HCT116 (cell line): ENCODE measurements at regions not wholly inside any gene's neighbourhood (a gene's known extent, or its start where the extent isn't known, plus 50 kb on each side); places are given as distances from the start of the nearest gene placed in this dataset.
"Not testable (repeated sequence)": the region's sequence is repeated elsewhere in the genome, so short reads cannot be mapped to it uniquely, and the experiment has no call there.

ENCODE experiments used
- ATAC-seq: fragments of 200-7000 bp; cut with Tn5 transposase; 2 replicates; pipeline ENCODE4 v1.9.1; 2020; ENCODE audit warnings: mild to moderate bottlenecking, moderate library complexity
- BruUV-seq: library from RNA; stranded (reverse); fragments of 400-500 nt; replicated peaks from 2 replicates; lab custom pipeline; 2021; lab: Mats Ljungman, UMichigan
- CTCF ChIA-PET: fragments of 300-600 bp; sonication (Branson Sonifier 250); formaldehyde crosslinking; loops from one replicate; lab custom pipeline; 2021; ENCODE audit warnings: antibody characterized with exemption; lab: Charles Lee
- POLR2A ChIA-PET: fragments of 300-600, 350-600 bp; sonication (Branson Sonifier 250); formaldehyde crosslinking; loops from one replicate; lab custom pipeline; 2021; ENCODE audit warnings: antibody characterized with exemption; lab: Charles Lee
- RAD21 ChIA-PET, 2 experiments: fragments of 300-600 bp; sonication (Branson Sonifier 250); formaldehyde crosslinking; loops; one replicate each; lab custom pipeline; 2023; ENCODE audit warnings: low total read pairs in 2 of 2; ENCODE audit not compliant: uncharacterized antibody in 2 of 2, unreplicated experiment in 2 of 2, low non-redundant PET in 1 of 2; lab: Charles Lee
- DNase-seq: peaks from one replicate; pipeline ENCODE4 v3.0.0-alpha.2; 2010; ENCODE audit warnings: low read depth, low spot score
- H2AFZ ChIP-seq: fragments of 200-600 bp; shearing (Covaris generic), sonication (generic); 2 replicates; pipeline ENCODE4 v1.6.1; 2017; ENCODE audit warnings: low read depth, mixed run types, mixed read lengths, antibody characterized with exemption, low read length; ENCODE audit not compliant: poor library complexity, severe bottlenecking
- H3K27ac ChIP-seq: 2 replicates; pipeline ENCODE4 v1.5.1; 2012; ENCODE audit warnings: low read depth, low read length
- H3K27me3 ChIP-seq: fragments of 200-600 bp; sonication (generic); 2 replicates; pipeline ENCODE4 v1.6.1; 2016; ENCODE audit warnings: mixed run types, low read length, mixed read lengths; ENCODE audit not compliant: insufficient read depth
- H3K36me3 ChIP-seq, 2 experiments: fragments of 200-500 bp in 1 of 2; fragments of 200-600 bp in 1 of 2; sonication (Bioruptor generic) in 1 of 2; sonication (generic) in 1 of 2; 2 replicates each; pipeline versions ENCODE4 v1.5.1 to v1.6.1; 2014 to 2016; ENCODE audit warnings: low read length in 2 of 2, inconsistent platforms in 1 of 2, mixed read lengths in 1 of 2, mixed run types in 1 of 2; ENCODE audit not compliant: insufficient read depth in 2 of 2, control insufficient read depth in 1 of 2
- H3K4me1 ChIP-seq, 2 experiments: fragments of 200-600 bp in 1 of 2; sonication (generic) in 1 of 2; 2 replicates each; pipeline versions ENCODE4 v1.5.1 to v1.6.1; 2012 to 2017; ENCODE audit warnings: low read length in 2 of 2, inconsistent platforms in 1 of 2, mild to moderate bottlenecking in 1 of 2, mixed read lengths in 1 of 2, mixed run types in 1 of 2, moderate library complexity in 1 of 2; ENCODE audit not compliant: insufficient read depth in 2 of 2, control insufficient read depth in 1 of 2
- H3K4me2 ChIP-seq: fragments of 200-600 bp; sonication (generic); 2 replicates; pipeline ENCODE4 v1.6.1; 2017; ENCODE audit warnings: mixed run types, low read length, mixed read lengths
- H3K4me3 ChIP-seq, 2 experiments: fragments of 200-600 bp in 1 of 2; sonication (generic) in 1 of 2; replicated peaks in 1 of 2; 2 replicates each; pipeline ENCODE4 v1.5.1; 2011 to 2016; ENCODE audit warnings: low read length in 2 of 2, control low read depth in 1 of 2, low read depth in 1 of 2, mild to moderate bottlenecking in 1 of 2, mixed read lengths in 1 of 2, mixed run types in 1 of 2
- H3K79me2 ChIP-seq: fragments of 200-600 bp; sonication (generic); 2 replicates; pipeline ENCODE4 v1.6.1; 2017; ENCODE audit warnings: mild to moderate bottlenecking, mixed run types, low read length, moderate library complexity, mixed read lengths; ENCODE audit not compliant: insufficient read depth
- H3K9ac ChIP-seq: fragments of 200-600 bp; sonication (generic); 2 replicates; pipeline ENCODE4 v1.6.1; 2016; ENCODE audit warnings: low read length, mixed read lengths
- H3K9me2 ChIP-seq: fragments of 200-600 bp; sonication (generic), shearing (Covaris generic); 2 replicates; pipeline ENCODE4 v1.6.1; 2017; ENCODE audit warnings: mixed run types, mild to moderate bottlenecking, moderate library complexity; ENCODE audit not compliant: insufficient read depth
- H3K9me3 ChIP-seq, 2 experiments: fragments of 200-500 bp in 1 of 2; fragments of 200-600 bp in 1 of 2; sonication (Bioruptor generic) in 1 of 2; sonication (generic) in 1 of 2; 2 replicates each; pipeline ENCODE4 v1.6.1; 2014 to 2017; ENCODE audit warnings: low read length in 2 of 2, mixed read lengths in 2 of 2, inconsistent platforms in 1 of 2, low read depth in 1 of 2, mild to moderate bottlenecking in 1 of 2, mixed run types in 1 of 2, moderate library complexity in 1 of 2; ENCODE audit not compliant: control insufficient read depth in 1 of 2, insufficient read depth in 1 of 2
- H4K20me1 ChIP-seq: fragments of 200-600 bp; sonication (generic), shearing (Covaris generic); 2 replicates; pipeline ENCODE4 v1.6.1; 2017; ENCODE audit warnings: mixed run types, mild to moderate bottlenecking, moderate library complexity; ENCODE audit not compliant: insufficient read depth
- ATF3 ChIP-seq: IDR thresholded peaks from 2 replicates; pipeline ENCODE4 v1.6.1; 2012
- CTCF ChIP-seq, 3 experiments: fragments of 200-600 bp in 1 of 3; sonication (generic) in 1 of 3; IDR thresholded peaks in 2 of 3; conservative IDR thresholded peaks in 1 of 3; 2 replicates each; pipeline ENCODE4 v1.5.1; 2012 to 2017; ENCODE audit warnings: low read depth in 2 of 3, low read length in 2 of 3, antibody characterized with exemption in 1 of 3, borderline replicate concordance in 1 of 3, control low read depth in 1 of 3, mild to moderate bottlenecking in 1 of 3, mixed read lengths in 1 of 3, mixed run types in 1 of 3, moderate library complexity in 1 of 3; ENCODE audit not compliant: insufficient read depth in 1 of 3
- FOSL1 ChIP-seq: IDR thresholded peaks from 2 replicates; pipeline ENCODE4 v1.6.1; 2012; ENCODE audit warnings: low read depth
- JUND ChIP-seq: IDR thresholded peaks from 2 replicates; pipeline ENCODE4 v1.6.1; 2012
- POLR2A ChIP-seq: IDR thresholded peaks from 2 replicates; pipeline ENCODE4 v1.7.0; 2011; ENCODE audit warnings: borderline replicate concordance; ENCODE audit not compliant: insufficient read depth, insufficient read length; ENCODE audit errors: extremely low read depth
- SRF ChIP-seq: IDR thresholded peaks from 2 replicates; pipeline ENCODE4 v1.6.1; 2012; ENCODE audit warnings: low read depth
- ZBTB33 ChIP-seq: IDR thresholded peaks from 2 replicates; pipeline ENCODE4 v1.6.1; 2011; ENCODE audit warnings: mild to moderate bottlenecking, low read length, moderate library complexity; ENCODE audit not compliant: insufficient replicate concordance; ENCODE audit errors: extremely low read depth
- ZFX ChIP-seq: fragments of 450-650 bp; IDR thresholded peaks from 2 replicates; pipeline ENCODE4 v1.6.1; 2017
- intact Hi-C: fragments of 100-400 bp; cut with micrococcal nuclease; formaldehyde crosslinking; loops from 2 replicates; pipeline ENCODE4 v1.10.0; 2022

- Histone ChIP-seq H3K4me3 (no peak overlapping the region), H3K9ac (no peak overlapping the region), H3K79me2 (no peaks in the 10 kb centered on the region), H3K4me1 (no peaks in the 10 kb centered on the region; a peak in 1 of 4 replicates), H3K27ac (no peak overlapping the region), H3K36me3 (no peaks in the 10 kb centered on the region), H4K20me1 (no peaks in the 10 kb centered on the region), H3K9me2 (no peaks in the 10 kb centered on the region), H3K27me3 (peaks cover 90% of the 10 kb centered on the region), H2AFZ (no peak overlapping the region), H3K4me2 (no peak overlapping the region), H3K9me3 (no peaks in the 10 kb centered on the region)
- intact Hi-C loops, result no loop called here
- BruUV-seq, result no TSS peak
- ChIA-PET POLR2A (no interaction called here), CTCF (no interaction called here), RAD21 (no interaction called here)
- TF ChIP-seq SRF (no peak), ATF3 (no peak), ZBTB33 (no peak), JUND (no peak), POLR2A (no peak)
- DNase-seq, result no peak
- no peak for ATAC-seq
Observed at GRCh38 chr2:131584940-131585339, 57.3 kb downstream of the CCDC74A start.

GRCh38 chr2:131588152-131588873 lies 60.6 kb downstream of the CCDC74A start:
- no peak for ATAC-seq
- no peaks in the 10 kb centered on the region for H3K9me3 ChIP-seq
- no peaks in the 10 kb centered on the region for H3K36me3 ChIP-seq
- H3K79me2 ChIP-seq, result no peaks in the 10 kb centered on the region
- H3K4me2 ChIP-seq, result no peak overlapping the region
- no peaks in the 10 kb centered on the region for H3K9me2 ChIP-seq
- no peak overlapping the region for H3K4me3 ChIP-seq
- peaks cover 60% of the 10 kb centered on the region for H3K27me3 ChIP-seq
- H3K9ac ChIP-seq, result no peak overlapping the region
- POLR2A ChIA-PET, result no interaction called here
- no TSS peak for BruUV-seq
- TF ChIP-seq CTCF (IDR thresholded peaks at IDR 0.05 in 2 of 3, conservative IDR thresholded peaks at IDR 0.05 in 1 of 3; ENCODE audit: borderline replicate concordance in 1 of 3, insufficient read depth in 1 of 3, low read depth in 2 of 3, low read length in 2 of 3), result no peak
- TF ChIP-seq ZFX, result no peak
- TF ChIP-seq FOSL1, result no peak
- no peak overlapping the region for H2AFZ ChIP-seq
- H3K4me1 ChIP-seq, result no peaks in the 10 kb centered on the region
- no peaks in the 10 kb centered on the region for H4K20me1 ChIP-seq
- RAD21 ChIA-PET, result no interaction called here
- CTCF ChIA-PET, result no interaction called here
- H3K27ac ChIP-seq, result no peak overlapping the region
- intact Hi-C loops, result no loop called here
- no peak for DNase-seq

GRCh38 chr2:131589126-131589525 lies 61.4 kb downstream of the CCDC74A start:
- H3K4me3 ChIP-seq, H3K27ac ChIP-seq, DNase-seq, H3K4me2 ChIP-seq, ATAC-seq, H3K36me3 ChIP-seq, POLR2A ChIA-PET, CTCF ChIA-PET, H4K20me1 ChIP-seq, H3K79me2 ChIP-seq, BruUV-seq, intact Hi-C loops, H3K9me2 ChIP-seq, H3K9me3 ChIP-seq, H3K4me1 ChIP-seq, H3K9ac ChIP-seq, H2AFZ ChIP-seq, RAD21 ChIA-PET: not testable (repeated sequence)
- peaks cover 52% of the 10 kb centered on the region for H3K27me3 ChIP-seq
